Panc1 (cell line): ENCODE measurements at regions not wholly inside any gene's neighbourhood (a gene's known extent, or its start where the extent isn't known, plus 50 kb on each side); places are given as distances from the start of the nearest gene placed in this dataset.
"Not testable (repeated sequence)": the region's sequence is repeated elsewhere in the genome, so short reads cannot be mapped to it uniquely, and the experiment has no call there.

Experiments
- ATAC-seq: fragments of 200-7000 bp; cut with Tn5 transposase; 2 replicates; pipeline ENCODE4 v1.9.1; 2020; ENCODE audit warnings: mild to moderate bottlenecking, moderate library complexity
- BruUV-seq: library from RNA; stranded (reverse); fragments of 400-500 nt; replicated peaks from 2 replicates; lab custom pipeline; 2021; lab: Mats Ljungman, UMichigan
- CTCF ChIA-PET: fragments of 300-600 bp; sonication (Branson Sonifier 250); formaldehyde crosslinking; loops from one replicate; lab custom pipeline; 2022; ENCODE audit warnings: antibody characterized with exemption; lab: Charles Lee
- POLR2A ChIA-PET: fragments of 300-600 bp; sonication (Branson Sonifier 250); formaldehyde crosslinking; loops from one replicate; lab custom pipeline; 2022; ENCODE audit warnings: antibody characterized with exemption; lab: Charles Lee
- DNase-seq: peaks from one replicate; pipeline ENCODE4 v3.0.0-alpha.2; 2010; ENCODE audit warnings: low read depth, low spot score
- H3K27ac ChIP-seq: 2 replicates; pipeline ENCODE4 v1.5.1; 2011; ENCODE audit warnings: mild to moderate bottlenecking, low read length, inconsistent platforms
- H3K27me3 ChIP-seq: fragments of 200-500 bp; sonication (Bioruptor generic); 2 replicates; pipeline ENCODE4 v1.6.0; 2014; ENCODE audit warnings: low read length, inconsistent platforms; ENCODE audit not compliant: control insufficient read depth, insufficient read depth
- H3K36me3 ChIP-seq: fragments of 200-500 bp; sonication (Bioruptor generic); 2 replicates; pipeline ENCODE4 v1.5.1; 2014; ENCODE audit warnings: inconsistent platforms, mild to moderate bottlenecking, low read length, moderate library complexity; ENCODE audit not compliant: control insufficient read depth, insufficient read depth
- H3K4me1 ChIP-seq: 2 replicates; pipeline ENCODE4 v1.5.1; 2011; ENCODE audit warnings: inconsistent platforms, mild to moderate bottlenecking, low read length, moderate library complexity; ENCODE audit not compliant: control insufficient read depth, insufficient read depth
- H3K4me3 ChIP-seq, 2 experiments: 2 replicates each; pipeline ENCODE4 v1.5.1; 2011 to 2012; ENCODE audit warnings: low read depth in 2 of 2, low read length in 2 of 2, mild to moderate bottlenecking in 2 of 2, inconsistent platforms in 1 of 2, moderate library complexity in 1 of 2
- H3K9me3 ChIP-seq: fragments of 200-500 bp; sonication (Bioruptor generic); 2 replicates; pipeline ENCODE4 v1.5.1; 2014; ENCODE audit warnings: low read depth, mild to moderate bottlenecking, inconsistent platforms, low read length, moderate library complexity; ENCODE audit not compliant: control insufficient read depth, insufficient read depth
- POLR2AphosphoS5 ChIP-seq: IDR thresholded peaks from 2 replicates; pipeline ENCODE4 v1.6.1; 2012; ENCODE audit warnings: mild to moderate bottlenecking, low read depth, low read length, moderate library complexity
- SIN3A ChIP-seq: IDR thresholded peaks from 2 replicates; pipeline ENCODE4 v1.6.1; 2012; ENCODE audit warnings: low read depth, mild to moderate bottlenecking, low read length, moderate library complexity, borderline replicate concordance; ENCODE audit not compliant: insufficient read depth
- TCF7L2 ChIP-seq: IDR thresholded peaks from 2 replicates; pipeline ENCODE4 v1.6.1; 2011; ENCODE audit warnings: mild to moderate bottlenecking, low read depth, low read length, inconsistent platforms
- in situ Hi-C: cut with HindIII; loops from 2 replicates; pipeline ENCODE4 v1.10.0; 2016; ENCODE audit warnings: low sequenced_read_pairs, low pct_unique_long_range_greater_than_20kb
- intact Hi-C: fragments of 100-400 bp; cut with micrococcal nuclease; formaldehyde crosslinking; loops from one replicate; pipeline ENCODE4 v1.10.0; 2022; ENCODE audit not compliant: unreplicated experiment
- TF ChIP-seq, protein P1 (sequence below), 2 experiments: IDR thresholded peaks; 2 replicates each; pipeline ENCODE4 v1.6.1; 2011 to 2012; ENCODE audit warnings: low read depth in 2 of 2, control low read depth in 1 of 2, low read length in 1 of 2, mild to moderate bottlenecking in 1 of 2, moderate library complexity in 1 of 2; ENCODE audit not compliant: insufficient read depth in 1 of 2
- TF ChIP-seq, protein P2 (sequence below): fragments of 450-650 bp; IDR thresholded peaks from 2 replicates; pipeline ENCODE4 v1.5.1; 2017; ENCODE audit warnings: mild to moderate bottlenecking

DNA sequence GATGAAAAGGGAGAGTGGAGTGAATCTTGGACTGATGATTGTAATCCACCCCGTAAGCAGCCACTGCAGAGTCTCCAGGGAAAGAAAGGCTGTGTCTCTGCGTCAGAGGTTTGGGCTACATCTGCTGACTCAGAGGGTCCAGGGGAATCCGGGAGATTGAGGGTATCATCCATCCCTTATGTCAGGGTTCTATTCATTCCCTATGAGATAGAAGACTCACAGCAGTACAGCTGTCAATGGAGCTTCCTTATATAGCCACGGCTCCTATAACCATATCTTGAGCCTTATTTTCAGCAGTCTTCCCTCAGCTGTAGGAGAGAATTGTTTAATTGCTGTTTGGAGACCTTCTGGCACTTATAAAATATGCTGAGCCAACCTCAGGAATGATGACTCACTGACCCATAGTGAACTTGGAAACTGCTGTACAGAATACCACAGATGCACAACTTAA, 558.2 kb upstream of the PFKP start:
- H3K36me3 ChIP-seq: no peaks in the 10 kb centered on the region
- no peaks in the 10 kb centered on the region for H3K4me1 ChIP-seq
- BruUV-seq: no TSS peak
- in situ Hi-C loops: no loop called here
- POLR2A ChIA-PET: no interaction called here
- no peak for TF ChIP-seq POLR2AphosphoS5
- TF ChIP-seq, protein P1, sequence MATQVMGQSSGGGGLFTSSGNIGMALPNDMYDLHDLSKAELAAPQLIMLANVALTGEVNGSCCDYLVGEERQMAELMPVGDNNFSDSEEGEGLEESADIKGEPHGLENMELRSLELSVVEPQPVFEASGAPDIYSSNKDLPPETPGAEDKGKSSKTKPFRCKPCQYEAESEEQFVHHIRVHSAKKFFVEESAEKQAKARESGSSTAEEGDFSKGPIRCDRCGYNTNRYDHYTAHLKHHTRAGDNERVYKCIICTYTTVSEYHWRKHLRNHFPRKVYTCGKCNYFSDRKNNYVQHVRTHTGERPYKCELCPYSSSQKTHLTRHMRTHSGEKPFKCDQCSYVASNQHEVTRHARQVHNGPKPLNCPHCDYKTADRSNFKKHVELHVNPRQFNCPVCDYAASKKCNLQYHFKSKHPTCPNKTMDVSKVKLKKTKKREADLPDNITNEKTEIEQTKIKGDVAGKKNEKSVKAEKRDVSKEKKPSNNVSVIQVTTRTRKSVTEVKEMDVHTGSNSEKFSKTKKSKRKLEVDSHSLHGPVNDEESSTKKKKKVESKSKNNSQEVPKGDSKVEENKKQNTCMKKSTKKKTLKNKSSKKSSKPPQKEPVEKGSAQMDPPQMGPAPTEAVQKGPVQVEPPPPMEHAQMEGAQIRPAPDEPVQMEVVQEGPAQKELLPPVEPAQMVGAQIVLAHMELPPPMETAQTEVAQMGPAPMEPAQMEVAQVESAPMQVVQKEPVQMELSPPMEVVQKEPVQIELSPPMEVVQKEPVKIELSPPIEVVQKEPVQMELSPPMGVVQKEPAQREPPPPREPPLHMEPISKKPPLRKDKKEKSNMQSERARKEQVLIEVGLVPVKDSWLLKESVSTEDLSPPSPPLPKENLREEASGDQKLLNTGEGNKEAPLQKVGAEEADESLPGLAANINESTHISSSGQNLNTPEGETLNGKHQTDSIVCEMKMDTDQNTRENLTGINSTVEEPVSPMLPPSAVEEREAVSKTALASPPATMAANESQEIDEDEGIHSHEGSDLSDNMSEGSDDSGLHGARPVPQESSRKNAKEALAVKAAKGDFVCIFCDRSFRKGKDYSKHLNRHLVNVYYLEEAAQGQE (IDR thresholded peaks at IDR 0.05; ENCODE audit: insufficient read depth in 1 of 2, low read depth in 2 of 2, low read length in 1 of 2): no peak
- no peak for TF ChIP-seq SIN3A
- no peak for TF ChIP-seq TCF7L2
- TF ChIP-seq, protein P2, sequence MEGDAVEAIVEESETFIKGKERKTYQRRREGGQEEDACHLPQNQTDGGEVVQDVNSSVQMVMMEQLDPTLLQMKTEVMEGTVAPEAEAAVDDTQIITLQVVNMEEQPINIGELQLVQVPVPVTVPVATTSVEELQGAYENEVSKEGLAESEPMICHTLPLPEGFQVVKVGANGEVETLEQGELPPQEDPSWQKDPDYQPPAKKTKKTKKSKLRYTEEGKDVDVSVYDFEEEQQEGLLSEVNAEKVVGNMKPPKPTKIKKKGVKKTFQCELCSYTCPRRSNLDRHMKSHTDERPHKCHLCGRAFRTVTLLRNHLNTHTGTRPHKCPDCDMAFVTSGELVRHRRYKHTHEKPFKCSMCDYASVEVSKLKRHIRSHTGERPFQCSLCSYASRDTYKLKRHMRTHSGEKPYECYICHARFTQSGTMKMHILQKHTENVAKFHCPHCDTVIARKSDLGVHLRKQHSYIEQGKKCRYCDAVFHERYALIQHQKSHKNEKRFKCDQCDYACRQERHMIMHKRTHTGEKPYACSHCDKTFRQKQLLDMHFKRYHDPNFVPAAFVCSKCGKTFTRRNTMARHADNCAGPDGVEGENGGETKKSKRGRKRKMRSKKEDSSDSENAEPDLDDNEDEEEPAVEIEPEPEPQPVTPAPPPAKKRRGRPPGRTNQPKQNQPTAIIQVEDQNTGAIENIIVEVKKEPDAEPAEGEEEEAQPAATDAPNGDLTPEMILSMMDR: no peak
- H3K27ac ChIP-seq: no peak overlapping the region
- H3K27me3 ChIP-seq: no peaks in the 10 kb centered on the region
- CTCF ChIA-PET: no interaction called here
- H3K9me3 ChIP-seq: no peaks in the 10 kb centered on the region
- ATAC-seq (no peak), DNase-seq (no peak)
- intact Hi-C loops: no loop called here
- H3K4me3 ChIP-seq: no peak overlapping the region

GRCh38 chr10:2501366-2501940, 565.9 kb upstream of the PFKP start:
- H3K9me3 ChIP-seq, BruUV-seq, in situ Hi-C loops, POLR2A ChIA-PET, H3K4me1 ChIP-seq, H3K4me3 ChIP-seq, ATAC-seq, DNase-seq, H3K36me3 ChIP-seq, H3K27me3 ChIP-seq, H3K27ac ChIP-seq, intact Hi-C loops, CTCF ChIA-PET: not testable (repeated sequence)

DNA sequence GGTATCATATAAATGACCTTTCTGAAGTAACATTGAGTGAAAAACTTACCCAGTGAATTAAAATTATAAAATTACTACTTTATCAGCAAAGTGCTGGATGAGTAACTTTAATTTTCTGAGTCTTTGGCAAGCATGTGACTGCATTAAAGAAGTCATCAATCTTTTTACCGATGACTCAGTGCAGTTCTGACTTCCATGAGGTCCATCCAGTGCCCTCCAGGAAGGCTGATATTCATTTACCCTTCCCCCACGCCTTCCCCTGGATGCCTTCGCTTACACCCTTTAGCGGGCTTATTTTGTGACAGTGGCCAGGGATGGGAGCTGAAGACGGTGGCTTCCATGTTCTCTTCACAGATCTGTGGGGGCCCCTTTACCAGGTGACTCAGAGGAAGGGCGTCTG, 572.9 kb upstream of the PFKP start:
- no peaks in the 10 kb centered on the region for H3K36me3 ChIP-seq
- in situ Hi-C loops (no loop called here), intact Hi-C loops (no loop called here)
- ATAC-seq: no peak
- CTCF ChIA-PET: no interaction called here
- no peak overlapping the region for H3K27ac ChIP-seq
- H3K9me3 ChIP-seq: no peaks in the 10 kb centered on the region
- no TSS peak for BruUV-seq
- TF ChIP-seq, protein P1 (IDR thresholded peaks at IDR 0.05; ENCODE audit: insufficient read depth in 1 of 2, low read depth in 2 of 2, low read length in 1 of 2): no peak
- TF ChIP-seq TCF7L2 (no peak), POLR2AphosphoS5 (no peak), SIN3A (no peak)
- TF ChIP-seq, protein P2: no peak
- no peak overlapping the region for H3K4me3 ChIP-seq
- H3K4me1 ChIP-seq: no peaks in the 10 kb centered on the region
- DNase-seq: no peak
- H3K27me3 ChIP-seq: no peaks in the 10 kb centered on the region
- POLR2A ChIA-PET: no interaction called here
